Keratinocyte (primary cell): ENCODE measurements at regions not wholly inside any gene's neighbourhood (a gene's known extent, or its start where the extent isn't known, plus 50 kb on each side); places are given as distances from the start of the nearest gene placed in this dataset.

Experiments used
- EZH2 ChIP-seq: IDR thresholded peaks from one replicate; pipeline ENCODE4 v1.6.1; 2012; ENCODE audit warnings: inconsistent platforms, mild to moderate bottlenecking, low read length, moderate library complexity
- TF ChIP-seq, protein P1 (sequence below), 3 experiments: IDR thresholded peaks in 1 of 3; conservative IDR thresholded peaks in 1 of 3; optimal IDR thresholded peaks in 1 of 3; 2 replicates in 2 of 3; 3 replicates in 1 of 3; pipeline versions ENCODE3 to v1.5.1; 2011; ENCODE audit warnings: low read length in 3 of 3, mild to moderate bottlenecking in 3 of 3, moderate library complexity in 2 of 3, control low read depth in 1 of 3, inconsistent platforms in 1 of 3; ENCODE audit not compliant: insufficient read depth in 2 of 3; ENCODE audit errors: extremely low read depth in 1 of 3

DNA sequence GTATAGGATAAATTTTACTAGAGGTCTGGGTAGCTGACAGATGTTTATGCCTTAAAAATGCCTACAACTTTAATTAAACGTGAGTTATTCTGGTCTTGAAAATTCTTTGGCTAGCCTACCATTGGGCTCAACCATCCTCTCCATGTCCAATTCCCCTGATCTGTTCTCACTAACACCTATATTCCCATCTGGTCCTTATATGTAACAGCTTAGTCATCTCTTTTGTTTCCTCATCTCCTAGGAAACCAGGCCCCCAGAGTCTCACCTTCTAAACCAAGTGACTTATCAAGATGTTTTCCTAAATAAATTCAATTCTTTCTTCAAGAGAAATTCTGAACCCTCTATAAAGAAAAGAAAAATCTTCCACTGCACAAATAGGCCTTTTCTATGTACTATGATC is 148.5 kb downstream of the TTC32 start:
- TF ChIP-seq, protein P1, sequence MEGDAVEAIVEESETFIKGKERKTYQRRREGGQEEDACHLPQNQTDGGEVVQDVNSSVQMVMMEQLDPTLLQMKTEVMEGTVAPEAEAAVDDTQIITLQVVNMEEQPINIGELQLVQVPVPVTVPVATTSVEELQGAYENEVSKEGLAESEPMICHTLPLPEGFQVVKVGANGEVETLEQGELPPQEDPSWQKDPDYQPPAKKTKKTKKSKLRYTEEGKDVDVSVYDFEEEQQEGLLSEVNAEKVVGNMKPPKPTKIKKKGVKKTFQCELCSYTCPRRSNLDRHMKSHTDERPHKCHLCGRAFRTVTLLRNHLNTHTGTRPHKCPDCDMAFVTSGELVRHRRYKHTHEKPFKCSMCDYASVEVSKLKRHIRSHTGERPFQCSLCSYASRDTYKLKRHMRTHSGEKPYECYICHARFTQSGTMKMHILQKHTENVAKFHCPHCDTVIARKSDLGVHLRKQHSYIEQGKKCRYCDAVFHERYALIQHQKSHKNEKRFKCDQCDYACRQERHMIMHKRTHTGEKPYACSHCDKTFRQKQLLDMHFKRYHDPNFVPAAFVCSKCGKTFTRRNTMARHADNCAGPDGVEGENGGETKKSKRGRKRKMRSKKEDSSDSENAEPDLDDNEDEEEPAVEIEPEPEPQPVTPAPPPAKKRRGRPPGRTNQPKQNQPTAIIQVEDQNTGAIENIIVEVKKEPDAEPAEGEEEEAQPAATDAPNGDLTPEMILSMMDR (optimal IDR thresholded peaks at IDR 0.05 in 1 of 3, IDR thresholded peaks at IDR 0.05 in 1 of 3, conservative IDR thresholded peaks at IDR 0.05 in 1 of 3; ENCODE audit: extremely low read depth in 1 of 3, insufficient read depth in 2 of 3, low read length in 3 of 3): no peak
- no peak for TF ChIP-seq EZH2
